A673 (cell line): ENCODE measurements at regions not wholly inside any gene's neighbourhood (a gene's known extent, or its start where the extent isn't known, plus 50 kb on each side); places are given as distances from the start of the nearest gene placed in this dataset.

Source experiments
- BruUV-seq: library from RNA; stranded (reverse); fragments of 400-500 nt; replicated peaks from 2 replicates; lab custom pipeline; 2021; lab: Mats Ljungman, UMichigan
- CTCF ChIA-PET: fragments of 300-600 bp; sonication (Branson Sonifier 250); formaldehyde crosslinking; loops from one replicate; lab custom pipeline; 2022; ENCODE audit warnings: antibody characterized with exemption; lab: Charles Lee
- POLR2A ChIA-PET: fragments of 300-600 bp; sonication (Branson Sonifier 250); formaldehyde crosslinking; loops from one replicate; lab custom pipeline; 2022; ENCODE audit warnings: antibody characterized with exemption; ENCODE audit not compliant: low non-redundant PET; lab: Charles Lee
- DNase-seq: peaks from one replicate; pipeline ENCODE4 v3.0.0-alpha.2; 2015; ENCODE audit warnings: low spot score
- H3K27ac ChIP-seq: fragments of 200-600 bp; sonication (generic); 2 replicates; pipeline ENCODE4 v1.5.1; 2016; ENCODE audit warnings: mixed run types, low read depth, mild to moderate bottlenecking, mixed read lengths, antibody characterized with exemption, low read length; ENCODE audit not compliant: poor library complexity, severe bottlenecking
- H3K27me3 ChIP-seq: fragments of 200-600 bp; sonication (generic); replicated peaks from 2 replicates; pipeline ENCODE4 v1.6.1; 2017; ENCODE audit warnings: mixed run types, low read depth, mild to moderate bottlenecking, mixed read lengths, antibody characterized with exemption, low read length; ENCODE audit not compliant: insufficient read depth, poor library complexity
- H3K36me3 ChIP-seq: fragments of 200-600 bp; sonication (generic); 2 replicates; pipeline ENCODE4 v1.6.1; 2016; ENCODE audit warnings: mixed run types, mild to moderate bottlenecking, mixed read lengths, antibody characterized with exemption, low read length; ENCODE audit not compliant: insufficient read depth, poor library complexity, severe bottlenecking
- H3K4me1 ChIP-seq: fragments of 200-600 bp; sonication (generic); 2 replicates; pipeline ENCODE4 v1.6.1; 2017; ENCODE audit warnings: mixed run types, mild to moderate bottlenecking, mixed read lengths, antibody characterized with exemption, low read length; ENCODE audit not compliant: insufficient read depth, poor library complexity, severe bottlenecking
- H3K4me3 ChIP-seq: fragments of 200-600 bp; sonication (generic); 2 replicates; pipeline ENCODE4 v1.5.1; 2016; ENCODE audit warnings: low read depth, mixed run types, mild to moderate bottlenecking, mixed read lengths, low read length; ENCODE audit not compliant: poor library complexity, severe bottlenecking
- H3K9me3 ChIP-seq: fragments of 200-600 bp; sonication (generic); 2 replicates; pipeline ENCODE4 v1.6.1; 2016; ENCODE audit warnings: mixed run types, low read depth, mild to moderate bottlenecking, mixed read lengths, antibody characterized with exemption, low read length; ENCODE audit not compliant: poor library complexity, severe bottlenecking
- EZH2 ChIP-seq: fragments of 200-600 bp; sonication (generic); IDR thresholded peaks from 2 replicates; pipeline ENCODE4 v1.6.1; 2017; ENCODE audit warnings: borderline replicate concordance, low read depth, mild to moderate bottlenecking, mixed read lengths, antibody characterized with exemption, low read length; ENCODE audit not compliant: poor library complexity, severe bottlenecking
- intact Hi-C: fragments of 100-400 bp; cut with micrococcal nuclease; formaldehyde crosslinking; loops from one replicate; pipeline ENCODE4 v1.10.0; 2022; ENCODE audit not compliant: unreplicated experiment
- TF ChIP-seq, protein P1 (sequence below): fragments of 300-800, 200-600 bp; sonication (generic); conservative IDR thresholded peaks from 2 replicates; pipeline ENCODE4 v1.5.1; 2017; ENCODE audit warnings: low read depth, mild to moderate bottlenecking, antibody characterized with exemption, low read length, moderate library complexity, mixed read lengths

GRCh38 chr21:24050231-24050630 lies 1557.0 kb downstream of the MRPL39 start:
- POLR2A ChIA-PET: no interaction called here
- no peak overlapping the region for H3K27ac ChIP-seq
- CTCF ChIA-PET: no interaction called here
- H3K36me3 ChIP-seq: no peaks in the 10 kb centered on the region
- DNase-seq: no peak
- H3K27me3 ChIP-seq: no peaks in the 10 kb centered on the region
- intact Hi-C loops: no loop called here
- BruUV-seq: no TSS peak
- no peak overlapping the region for H3K4me3 ChIP-seq
- no peak for TF ChIP-seq EZH2
- TF ChIP-seq, protein P1, sequence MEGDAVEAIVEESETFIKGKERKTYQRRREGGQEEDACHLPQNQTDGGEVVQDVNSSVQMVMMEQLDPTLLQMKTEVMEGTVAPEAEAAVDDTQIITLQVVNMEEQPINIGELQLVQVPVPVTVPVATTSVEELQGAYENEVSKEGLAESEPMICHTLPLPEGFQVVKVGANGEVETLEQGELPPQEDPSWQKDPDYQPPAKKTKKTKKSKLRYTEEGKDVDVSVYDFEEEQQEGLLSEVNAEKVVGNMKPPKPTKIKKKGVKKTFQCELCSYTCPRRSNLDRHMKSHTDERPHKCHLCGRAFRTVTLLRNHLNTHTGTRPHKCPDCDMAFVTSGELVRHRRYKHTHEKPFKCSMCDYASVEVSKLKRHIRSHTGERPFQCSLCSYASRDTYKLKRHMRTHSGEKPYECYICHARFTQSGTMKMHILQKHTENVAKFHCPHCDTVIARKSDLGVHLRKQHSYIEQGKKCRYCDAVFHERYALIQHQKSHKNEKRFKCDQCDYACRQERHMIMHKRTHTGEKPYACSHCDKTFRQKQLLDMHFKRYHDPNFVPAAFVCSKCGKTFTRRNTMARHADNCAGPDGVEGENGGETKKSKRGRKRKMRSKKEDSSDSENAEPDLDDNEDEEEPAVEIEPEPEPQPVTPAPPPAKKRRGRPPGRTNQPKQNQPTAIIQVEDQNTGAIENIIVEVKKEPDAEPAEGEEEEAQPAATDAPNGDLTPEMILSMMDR: no peak
- H3K4me1 ChIP-seq: no peaks in the 10 kb centered on the region
- peaks cover 4% of the 10 kb centered on the region for H3K9me3 ChIP-seq

DNA sequence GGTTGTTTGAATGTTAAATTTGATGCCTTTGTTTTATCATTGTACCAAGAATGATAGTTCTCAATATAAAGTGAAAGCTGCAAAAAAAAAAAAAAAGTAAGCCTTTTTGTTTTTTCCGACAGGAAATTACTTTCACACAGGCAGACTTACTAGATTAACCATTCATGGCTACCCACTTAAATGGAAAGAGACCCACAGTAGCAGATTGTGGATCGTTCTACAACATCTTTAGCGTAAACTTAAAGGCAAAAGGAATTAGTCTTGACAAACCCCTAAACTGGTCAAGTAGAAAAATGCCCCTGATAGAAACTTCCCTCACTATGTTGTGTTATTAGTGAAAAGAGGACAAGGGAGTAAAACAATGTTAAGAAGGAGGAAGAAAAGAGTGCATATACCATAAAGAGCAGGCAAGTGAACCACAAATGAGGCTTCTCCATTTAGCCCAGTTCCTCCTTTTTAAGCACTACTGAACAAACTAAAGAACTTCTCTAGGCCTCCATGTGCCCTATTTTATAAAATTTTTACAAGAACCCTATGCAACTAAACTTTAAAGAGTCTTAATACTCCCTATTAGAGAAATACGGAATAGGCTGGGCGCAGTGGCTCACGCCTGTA lies 1560.3 kb downstream of the MRPL39 start:
- BruUV-seq: no TSS peak
- intact Hi-C loops: no loop called here
- H3K27ac ChIP-seq: no peak overlapping the region

GRCh38 chr21:24045775-24046215 lies 1561.5 kb downstream of the MRPL39 start:
- no peaks in the 10 kb centered on the region for H3K36me3 ChIP-seq
- BruUV-seq: no TSS peak
- no peaks in the 10 kb centered on the region for H3K27me3 ChIP-seq
- ChIA-PET POLR2A (no interaction called here), CTCF (no interaction called here)
- no peak overlapping the region for H3K4me3 ChIP-seq
- DNase-seq: peak; percentile 6
- H3K4me1 ChIP-seq: no peaks in the 10 kb centered on the region
- H3K9me3 ChIP-seq: peaks cover 7% of the 10 kb centered on the region
- TF ChIP-seq, protein P1: peak; percentile 41; the same call in 1 of the 2 replicates
- TF ChIP-seq EZH2: no peak
- intact Hi-C loops: no loop called here
- no peak overlapping the region for H3K27ac ChIP-seq

More for the DNA sequence above, 1560.3 kb downstream of the MRPL39 start:
- Histone ChIP-seq H3K9me3 (peaks cover 7% of the 10 kb centered on the region), H3K4me3 (no peak overlapping the region), H3K27me3 (no peaks in the 10 kb centered on the region), H3K4me1 (no peaks in the 10 kb centered on the region), H3K36me3 (no peaks in the 10 kb centered on the region)
- TF ChIP-seq, protein P1: no peak
- no peak for TF ChIP-seq EZH2
- no peak for DNase-seq
- CTCF ChIA-PET: no interaction called here
- POLR2A ChIA-PET: no interaction called here
